ENCODE measurements at regions not wholly inside any gene's neighbourhood (a gene's known extent, or its start where the extent isn't known, plus 50 kb on each side); places are given as distances from the start of the nearest gene placed in this dataset.

- TF ChIP-seq ZNF329 (CRISPR knock-in tag; IDR thresholded peaks at IDR 0.05; ENCODE audit: low read depth): no peak
- no peak for TF ChIP-seq RAD21 (CRISPR knock-in tag; IDR thresholded peaks at IDR 0.05)
- TF ChIP-seq ZNF644 (CRISPR knock-in tag; IDR thresholded peaks at IDR 0.05; ENCODE audit: low read depth): no peak
- TF ChIP-seq RAD51 (IDR thresholded peaks at IDR 0.05; ENCODE audit: borderline replicate concordance): no peak
- no peak for TF ChIP-seq ZFX (CRISPR knock-in tag; IDR thresholded peaks at IDR 0.05; ENCODE audit: low read depth)
- no peak for TF ChIP-seq EZH2 (conservative IDR thresholded peaks at IDR 0.05; ENCODE audit: low read depth, low read length)
- TF ChIP-seq SIN3A (IDR thresholded peaks at IDR 0.05; ENCODE audit: borderline replicate concordance, low read depth, low read length): no peak
Observed at GRCh38 chr6:55675941-55676340, 96.9 kb upstream of the HMGCLL1 start.
